MM.1S (cell line): ENCODE measurements at regions not wholly inside any gene's neighbourhood (a gene's known extent, or its start where the extent isn't known, plus 50 kb on each side); places are given as distances from the start of the nearest gene placed in this dataset.

Source experiments
- CTCF ChIP-seq: fragments of 300-600 bp; sonication (generic); IDR thresholded peaks from 2 replicates; pipeline ENCODE4 v1.5.1; 2016; ENCODE audit warnings: antibody characterized with exemption, low read length, mixed read lengths
- EZH2 ChIP-seq: fragments of 300-600 bp; sonication (generic); optimal IDR thresholded peaks from 2 replicates; pipeline ENCODE3; 2017; ENCODE audit warnings: low read depth, mild to moderate bottlenecking, antibody characterized with exemption, low read length, mixed read lengths
- EZH2phosphoT487 ChIP-seq: fragments of 300-600 bp; sonication (generic); IDR thresholded peaks from 2 replicates; pipeline ENCODE4 v1.6.1; 2018; ENCODE audit warnings: antibody characterized with exemption, low read length

DNA sequence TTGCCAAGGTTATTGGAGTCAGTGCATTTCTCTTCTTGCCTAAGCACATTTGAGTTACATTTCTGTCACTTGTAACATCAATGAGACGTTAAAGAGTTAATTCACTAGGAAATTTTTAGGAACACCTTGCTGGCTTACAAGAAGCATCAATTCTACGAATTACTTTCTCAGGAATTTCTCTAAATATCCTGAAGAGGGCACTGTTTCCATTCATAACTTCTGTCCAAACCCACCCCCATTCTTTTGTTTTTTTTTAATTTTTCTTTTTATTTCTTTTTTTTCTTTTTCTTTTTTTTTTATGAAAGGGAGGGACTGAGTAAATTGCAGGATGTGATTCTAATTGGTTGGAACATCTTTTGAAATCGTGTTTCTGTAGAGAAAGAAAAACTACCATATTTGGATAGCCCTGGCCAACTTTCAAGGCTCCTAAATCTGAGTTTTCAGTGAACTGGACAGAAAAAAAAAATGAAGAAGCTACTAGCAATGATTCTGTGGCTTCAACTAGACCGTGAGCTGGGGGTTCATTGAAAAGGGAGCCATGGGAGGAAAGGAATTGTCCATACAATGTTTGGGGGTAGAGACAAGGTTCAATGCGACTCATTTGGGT, 285.3 kb downstream of the DAD1 start:
- TF ChIP-seq CTCF (peak; percentile 18), EZH2phosphoT487 (no peak), EZH2 (no peak)
